HEK293T (cell line): ENCODE measurements at regions not wholly inside any gene's neighbourhood (a gene's known extent, or its start where the extent isn't known, plus 50 kb on each side); places are given as distances from the start of the nearest gene placed in this dataset.

Experiments used
- ARNT ChIP-seq: fragments of 450-650 bp; IDR thresholded peaks from 2 replicates; pipeline ENCODE4 v1.6.1; 2017; ENCODE audit warnings: mild to moderate bottlenecking
- BHLHE40 ChIP-seq: fragments of 450-650 bp; IDR thresholded peaks from 2 replicates; pipeline ENCODE4 v1.6.1; 2016; ENCODE audit warnings: mild to moderate bottlenecking, moderate library complexity, borderline replicate concordance
- FOXM1 ChIP-seq: fragments of 450-650 bp; IDR thresholded peaks from 2 replicates; pipeline ENCODE4 v1.6.1; 2017; ENCODE audit warnings: mild to moderate bottlenecking, borderline replicate concordance
- SUZ12 ChIP-seq: fragments of 450-650 bp; IDR thresholded peaks from 2 replicates; pipeline ENCODE4 v1.6.1; 2016; ENCODE audit warnings: mild to moderate bottlenecking
- TARDBP ChIP-seq: fragments of 450-650 bp; IDR thresholded peaks from 2 replicates; pipeline ENCODE4 v1.6.1; 2016

- TF ChIP-seq FOXM1: no peak
- TF ChIP-seq BHLHE40: no peak
- TF ChIP-seq SUZ12: no peak
- TF ChIP-seq ARNT: no peak
- no peak for TF ChIP-seq TARDBP
Observed at GRCh38 chr2:30310371-30310770, 79.0 kb downstream of the LBH start.
